ENCODE measurements at regions not wholly inside any gene's neighbourhood (a gene's known extent, or its start where the extent isn't known, plus 50 kb on each side); places are given as distances from the start of the nearest gene placed in this dataset.

DNA sequence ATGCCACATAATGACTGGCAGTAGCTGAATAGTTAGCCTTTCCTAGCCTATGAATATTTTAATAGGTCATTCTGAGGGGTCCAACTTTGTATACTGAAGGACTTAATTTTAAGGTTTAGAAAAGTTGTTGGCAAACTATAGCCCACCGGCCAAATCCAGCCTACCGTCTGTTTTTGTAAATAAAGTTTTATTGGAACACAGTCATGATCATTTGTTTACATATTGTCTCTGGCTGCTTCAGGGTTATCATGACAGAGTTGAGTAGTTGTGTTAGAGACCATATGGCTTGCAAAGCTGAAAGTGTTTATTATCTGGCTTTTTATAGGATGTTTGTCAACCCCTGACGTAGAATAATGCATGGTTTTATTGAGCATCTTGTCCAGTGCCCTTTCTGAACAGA is 73.4 kb downstream of the NTMT2 start:
- no peak for DNase-seq

DNA sequence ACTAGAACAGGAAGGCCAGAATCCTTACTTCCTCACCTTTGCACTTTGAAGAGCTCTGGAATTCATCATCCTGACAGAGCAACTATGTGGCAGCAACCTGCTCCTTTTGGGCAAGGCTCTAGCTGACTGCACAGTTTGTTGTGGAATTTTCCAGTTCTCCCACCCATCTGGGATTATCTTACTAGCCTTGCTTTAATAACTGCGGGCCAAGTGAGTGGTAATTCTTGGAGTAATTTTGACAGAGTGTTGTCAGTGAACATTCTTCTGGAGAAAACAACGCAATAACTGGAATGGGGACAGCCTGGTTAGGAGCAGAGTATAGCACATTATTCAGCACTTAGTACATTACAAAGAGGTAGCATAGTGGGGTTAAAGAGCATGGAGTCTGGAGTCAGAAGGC is 75.3 kb downstream of the NTMT2 start:
- DNase-seq, result no peak

DNA sequence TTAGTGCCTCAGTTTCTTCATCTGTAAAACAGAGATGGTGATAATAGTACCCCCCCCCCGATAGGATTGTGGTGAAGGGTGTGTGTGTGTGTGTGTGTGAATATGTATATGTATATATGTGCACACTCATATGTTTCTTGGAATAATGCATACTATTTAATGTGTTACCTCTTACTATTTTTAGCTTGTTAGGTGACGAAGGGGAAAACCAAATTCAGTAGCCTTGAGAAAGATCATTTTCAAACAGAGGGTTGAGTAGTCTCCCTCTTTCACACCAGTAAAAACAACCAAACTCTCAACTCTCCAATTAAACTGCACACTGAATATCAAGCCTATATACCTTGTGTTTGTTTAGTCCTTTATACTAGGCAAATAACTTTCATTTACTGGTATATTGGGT is 75.7 kb downstream of the NTMT2 start:
- no peak for DNase-seq

DNA sequence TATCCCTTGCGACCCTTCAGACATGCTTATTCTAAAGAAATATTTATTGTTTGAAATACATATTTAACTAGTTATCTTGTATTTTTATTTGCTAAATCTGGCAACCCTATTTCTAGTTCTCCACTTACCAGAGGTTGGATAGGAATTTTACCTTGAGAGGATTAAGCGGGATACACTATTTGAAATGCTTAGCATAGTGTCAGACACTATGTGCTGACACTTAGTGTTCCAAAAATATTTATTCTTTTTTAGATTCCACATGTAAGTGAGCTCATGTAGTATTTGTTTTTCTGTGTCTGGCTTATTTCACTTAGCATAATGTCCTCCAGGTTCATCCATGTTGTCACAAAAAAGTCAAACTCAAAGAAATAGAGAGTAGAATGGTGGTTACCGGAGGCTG is 78.7 kb downstream of the NTMT2 start:
- no peak for DNase-seq

DNA sequence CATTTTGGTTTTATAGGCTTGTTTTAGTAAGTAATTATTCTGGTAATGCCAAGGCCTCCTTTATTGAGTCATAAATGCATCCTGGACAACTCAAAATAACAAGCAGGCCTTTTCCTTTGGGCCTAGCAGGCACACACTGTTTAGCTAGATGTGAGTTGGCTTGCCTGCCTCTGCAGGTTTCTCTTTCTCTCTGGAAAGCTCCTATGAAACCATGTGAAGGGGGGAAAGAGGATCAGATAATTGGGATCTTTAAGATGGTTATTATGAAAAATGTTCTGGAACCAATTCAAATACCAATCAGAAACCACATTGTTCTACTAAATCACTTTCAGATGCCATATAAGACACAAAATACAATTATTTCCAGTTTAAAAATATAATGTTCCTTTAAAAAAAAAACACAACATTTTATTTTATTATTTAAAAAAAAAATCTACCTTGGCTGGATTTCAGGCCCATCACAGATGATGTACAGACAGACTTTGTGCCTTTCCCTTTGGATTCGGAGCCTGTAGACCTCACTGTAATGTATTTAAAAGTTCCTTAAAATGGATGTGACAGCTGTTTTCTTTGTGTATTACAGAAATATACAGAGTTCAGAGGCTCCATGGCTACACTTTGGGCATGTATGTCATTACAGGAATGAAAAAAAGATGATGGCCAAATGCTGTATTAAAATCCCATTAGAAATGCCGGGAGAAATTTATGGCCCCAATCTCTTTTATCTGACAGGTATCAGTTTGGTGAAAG is 80.2 kb downstream of the NTMT2 start:
- no peak for DNase-seq

DNA sequence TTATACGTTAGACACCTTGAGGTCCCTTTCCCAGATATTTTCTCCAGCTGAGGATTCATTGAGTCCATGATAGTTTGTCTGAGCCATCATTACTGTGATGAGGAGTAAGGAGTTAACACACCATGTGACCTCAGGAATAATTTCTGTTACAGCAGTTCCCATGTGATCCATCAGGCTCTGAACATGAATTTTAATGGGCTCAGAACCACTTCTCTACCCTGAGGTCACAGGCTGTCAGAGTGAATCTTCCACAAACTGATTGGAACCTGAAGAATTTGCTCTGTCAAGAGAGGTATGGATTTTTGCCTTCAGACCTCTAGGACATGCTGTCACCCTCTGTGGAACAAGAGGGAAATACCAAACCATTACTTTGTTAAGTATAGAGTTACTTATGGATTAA is 81.0 kb downstream of the NTMT2 start:
- DNase-seq, result no peak

DNA sequence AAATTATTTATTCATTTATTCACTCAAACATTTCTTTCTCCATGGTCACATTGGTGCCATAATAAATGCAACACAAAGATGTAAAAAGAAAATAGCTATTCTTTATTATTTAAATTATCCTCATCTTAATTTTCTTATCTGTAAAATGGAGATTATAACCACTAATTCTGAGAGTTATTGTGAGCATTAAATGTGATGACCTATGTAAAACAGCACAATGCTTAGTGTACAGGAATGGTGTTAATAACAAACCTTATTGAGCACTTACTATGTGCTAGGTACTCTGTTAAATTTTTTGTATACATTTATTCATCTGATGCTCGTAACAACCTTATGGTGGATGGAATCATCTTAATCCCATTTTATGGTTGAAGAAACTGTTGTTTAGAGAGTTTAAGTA is 84.6 kb downstream of the NTMT2 start:
- DNase-seq, result no peak

DNA sequence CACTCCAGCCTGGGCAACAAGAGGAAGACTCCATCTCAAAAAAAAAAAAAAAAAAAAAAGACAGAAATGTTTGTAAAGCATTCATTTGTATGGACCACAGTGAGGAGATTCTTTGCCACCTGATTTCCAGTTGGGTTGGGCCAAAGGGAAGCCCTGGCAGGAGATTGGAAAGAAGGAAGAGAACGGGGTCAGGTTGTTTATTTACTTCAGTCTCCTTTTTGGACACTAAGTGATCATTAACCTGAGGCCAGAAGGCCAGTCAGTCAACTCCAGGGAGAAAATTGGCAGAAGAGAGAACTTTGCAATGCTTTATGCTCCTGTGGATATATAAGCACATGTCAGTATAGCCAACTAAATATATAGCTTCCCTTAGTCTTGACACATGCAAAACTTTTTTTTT is 85.9 kb downstream of the NTMT2 start:
- no peak for DNase-seq

DNA sequence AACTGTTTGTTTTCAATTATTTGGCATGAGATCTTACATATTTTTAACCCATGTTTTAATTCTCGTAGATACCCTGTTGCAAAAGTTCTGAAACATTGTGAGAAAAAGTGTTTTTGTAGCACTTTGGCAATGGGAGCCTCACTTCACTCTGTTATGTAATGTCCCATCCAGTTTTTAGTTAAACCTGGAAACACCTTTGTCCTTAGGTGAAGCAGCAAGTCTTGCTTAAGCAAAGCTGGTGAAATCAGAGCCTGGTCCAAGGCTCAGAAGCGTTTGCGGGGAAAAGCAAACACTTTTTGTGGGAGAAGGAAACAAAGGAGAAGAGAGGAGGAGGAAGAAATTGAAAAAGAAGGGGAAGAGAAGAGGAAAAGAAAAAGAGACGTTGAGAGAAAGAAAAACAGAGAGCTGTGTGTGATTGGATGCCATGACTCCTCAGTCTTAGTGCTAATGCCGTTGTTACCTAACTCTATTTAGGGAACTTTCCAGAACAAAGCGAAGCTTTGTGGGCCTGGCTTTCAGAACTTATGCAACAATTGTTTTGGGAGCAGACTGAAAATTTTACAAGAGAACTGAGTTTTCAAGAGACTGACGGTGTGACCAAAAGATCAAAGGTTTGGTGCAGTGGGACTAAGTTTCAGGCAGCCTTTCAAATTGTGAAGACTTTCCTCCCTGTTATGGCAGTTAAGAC is 93.1 kb downstream of the NTMT2 start:
- DNase-seq, result no peak

DNA sequence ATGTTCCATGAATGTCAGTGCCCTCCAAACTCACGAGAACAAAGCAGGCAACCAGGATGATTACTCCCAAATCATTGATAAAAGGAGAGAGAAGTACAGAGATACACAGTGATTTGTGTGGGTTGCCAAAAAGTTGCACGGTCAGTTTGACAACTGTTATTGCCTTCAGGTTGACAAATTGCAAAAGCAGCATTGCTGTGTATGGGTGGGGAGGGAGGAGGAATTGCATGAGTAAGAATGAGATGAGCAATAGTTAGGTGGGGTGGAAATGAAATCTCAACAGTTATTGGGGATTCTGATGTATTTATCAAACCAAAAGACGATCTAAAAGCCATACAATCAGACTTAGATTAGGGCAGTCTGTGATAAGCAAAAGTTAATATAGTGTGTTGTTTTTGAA is 93.7 kb downstream of the NTMT2 start:
- DNase-seq, result no peak

DNA sequence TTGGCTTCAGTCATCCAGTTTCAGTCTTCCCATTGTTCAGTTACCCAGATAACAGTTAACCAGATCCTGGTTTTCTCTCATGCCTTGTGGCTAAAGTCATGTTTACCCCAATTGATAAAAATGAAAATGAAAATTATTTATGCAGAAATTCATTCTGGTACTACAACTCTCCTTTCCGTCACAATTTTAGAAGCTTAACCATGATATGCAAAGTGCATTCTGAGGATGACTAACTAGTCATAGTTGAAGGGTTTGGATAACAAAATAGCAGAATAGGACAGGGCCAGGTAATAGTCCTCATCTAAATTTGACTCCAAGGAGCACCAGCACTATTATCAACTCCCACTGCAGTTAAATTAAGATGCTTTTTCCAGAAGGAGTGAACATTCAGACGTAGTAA is 94.7 kb downstream of the NTMT2 start:
- no peak for DNase-seq

DNA sequence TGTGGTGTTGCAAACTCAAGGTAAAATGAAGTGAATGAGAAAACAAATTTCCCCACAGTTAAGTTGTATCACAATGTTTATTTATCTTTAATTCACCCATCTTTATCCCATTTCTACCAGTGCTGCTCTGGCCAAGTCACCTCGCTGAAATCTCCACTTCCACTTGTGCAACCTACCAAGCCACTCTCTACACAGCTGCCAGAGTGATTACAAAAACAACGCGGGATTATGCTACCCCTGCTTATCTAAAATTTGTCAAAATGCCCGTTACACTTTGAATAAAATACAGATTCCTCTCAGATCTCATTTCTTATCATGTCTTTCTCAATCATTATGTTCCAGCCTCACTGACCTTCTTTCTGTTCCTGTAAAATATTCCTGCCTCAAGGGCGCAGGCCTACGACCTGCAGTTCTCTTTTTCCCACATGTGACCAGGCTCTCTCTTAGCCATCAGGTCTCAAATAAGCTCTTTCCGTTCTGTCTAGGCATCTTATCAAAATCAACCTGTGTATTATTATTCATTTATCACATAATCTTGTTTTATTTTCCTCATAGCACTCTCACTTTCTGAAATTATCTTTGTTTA is 95.6 kb downstream of the NTMT2 start:
- no peak for DNase-seq

DNA sequence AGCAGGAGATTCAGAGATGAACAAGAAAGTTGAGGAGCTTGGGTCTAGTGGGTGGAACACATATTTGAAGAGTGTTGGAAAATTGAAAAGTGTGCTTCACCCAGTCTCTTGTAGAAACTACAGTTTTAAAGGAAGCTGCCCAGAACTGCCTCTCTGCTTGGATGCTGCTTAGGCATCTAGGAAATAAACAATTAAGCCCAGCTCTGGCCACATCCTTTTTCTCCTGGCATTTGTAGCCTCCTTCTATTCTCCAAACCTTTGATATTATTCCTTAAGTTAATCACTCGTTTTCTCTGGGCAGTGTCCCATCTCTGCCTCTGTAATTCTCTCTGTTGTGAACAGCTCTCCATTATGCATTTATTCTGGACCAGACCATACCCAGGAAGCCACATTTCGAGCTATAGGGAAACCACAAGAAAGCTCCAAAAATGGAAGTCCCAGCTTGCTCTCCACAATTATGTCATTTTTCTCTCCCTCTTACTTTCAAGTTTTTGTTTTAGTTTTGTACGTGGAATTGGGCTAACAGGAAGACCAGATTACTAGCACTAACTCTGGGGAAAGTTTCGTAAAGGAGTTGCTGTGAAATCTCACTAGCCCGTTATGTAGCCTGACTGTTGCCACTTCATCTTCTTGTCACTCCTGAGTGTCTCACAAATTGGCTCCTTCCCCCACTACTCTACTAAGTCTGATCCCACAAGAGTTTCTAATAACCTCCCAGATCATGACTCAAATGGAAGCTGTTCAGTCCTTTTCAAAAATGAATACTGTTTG is 102.2 kb downstream of the NTMT2 start:
- no peak for DNase-seq

DNA sequence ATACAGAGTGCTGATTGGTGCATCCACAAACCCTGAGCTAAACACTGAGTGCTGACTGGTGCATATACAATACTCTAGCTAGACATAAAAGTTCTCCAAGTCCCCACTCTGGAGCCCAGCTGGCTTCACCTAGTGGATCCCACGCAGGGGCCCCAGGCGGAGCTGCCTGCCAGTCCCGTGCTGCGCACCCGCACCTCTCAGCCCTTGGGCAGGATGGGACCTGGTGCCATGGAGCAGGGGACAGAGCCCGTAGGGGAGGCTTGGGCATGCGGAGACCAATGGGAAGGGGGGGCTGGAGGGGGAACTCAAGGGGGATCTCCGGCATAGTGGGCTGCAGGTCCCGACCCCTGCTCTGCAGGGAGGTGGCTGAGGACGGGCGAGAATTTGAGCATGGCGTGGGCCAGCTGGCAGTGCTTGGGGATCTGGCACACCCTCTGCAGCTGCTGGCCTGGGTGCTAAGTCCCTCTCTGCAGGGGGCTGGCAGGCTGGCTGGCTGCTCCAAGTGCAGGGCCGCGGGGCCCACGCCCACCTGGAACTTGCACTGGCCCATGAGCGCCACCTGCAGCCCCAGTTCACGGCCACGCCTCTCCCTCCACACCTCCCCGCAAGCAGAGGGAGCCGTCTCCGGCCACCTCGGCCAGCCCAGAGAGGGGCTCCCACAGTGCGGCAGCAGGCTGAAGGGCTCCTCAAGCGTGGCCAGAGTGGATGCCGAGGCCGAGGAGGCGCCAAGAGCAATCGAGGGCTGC is 104.9 kb downstream of the NTMT2 start:
- no peak for DNase-seq

DNA sequence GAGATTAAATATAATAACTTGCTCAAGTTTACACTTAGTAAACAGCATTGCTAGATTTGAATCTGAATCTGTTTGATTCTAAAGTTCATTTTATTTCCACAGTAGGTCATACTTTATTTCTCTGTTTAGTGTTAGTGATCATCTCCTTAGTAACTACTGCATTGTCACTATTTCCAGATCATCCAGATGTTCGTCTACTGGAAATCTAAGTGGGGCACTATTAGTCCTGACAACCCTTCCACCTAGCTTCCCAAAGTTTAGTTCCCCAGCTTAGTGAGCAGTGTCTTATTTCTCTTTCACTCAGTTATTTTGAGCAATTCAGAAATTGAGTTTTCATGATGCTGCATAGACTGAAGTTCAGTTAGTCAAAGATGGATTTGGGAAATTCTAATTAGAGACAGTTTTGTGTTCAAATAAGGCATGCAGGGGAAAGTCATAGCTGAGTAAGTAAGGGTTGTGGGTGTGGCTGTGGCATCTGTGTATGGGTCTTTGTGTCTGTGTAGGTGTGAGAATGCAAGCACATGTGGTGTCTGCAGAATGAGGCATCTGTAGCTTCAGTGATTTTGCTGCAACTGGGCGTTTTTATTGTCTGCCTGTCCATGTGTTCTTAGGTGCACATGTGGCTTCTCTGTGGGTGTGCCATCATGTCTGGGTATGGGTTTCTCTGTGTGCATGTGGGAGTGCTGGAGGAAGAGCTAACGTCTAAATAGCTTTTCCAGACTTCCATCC is 107.3 kb downstream of the NTMT2 start:
- DNase-seq, result no peak

DNA sequence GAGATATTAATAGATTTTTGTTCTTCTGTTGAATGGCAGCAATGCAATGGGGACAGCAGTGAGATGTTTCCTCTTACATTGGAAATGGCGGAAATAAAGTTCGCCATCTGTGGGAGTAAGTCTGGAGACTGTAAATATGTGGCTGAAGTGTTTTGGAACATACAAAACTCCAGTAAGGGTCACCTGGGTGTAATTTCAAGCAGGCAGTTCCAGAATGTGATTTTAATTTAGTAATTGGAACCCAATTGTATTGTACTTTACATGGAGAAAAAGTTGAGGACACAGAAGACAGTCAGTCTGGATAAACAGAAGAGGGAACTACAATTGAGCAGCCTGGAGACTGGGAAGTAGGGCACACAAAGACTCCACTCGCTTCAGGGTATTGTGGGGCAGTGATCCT is 108.6 kb downstream of the NTMT2 start:
- no peak for DNase-seq

DNA sequence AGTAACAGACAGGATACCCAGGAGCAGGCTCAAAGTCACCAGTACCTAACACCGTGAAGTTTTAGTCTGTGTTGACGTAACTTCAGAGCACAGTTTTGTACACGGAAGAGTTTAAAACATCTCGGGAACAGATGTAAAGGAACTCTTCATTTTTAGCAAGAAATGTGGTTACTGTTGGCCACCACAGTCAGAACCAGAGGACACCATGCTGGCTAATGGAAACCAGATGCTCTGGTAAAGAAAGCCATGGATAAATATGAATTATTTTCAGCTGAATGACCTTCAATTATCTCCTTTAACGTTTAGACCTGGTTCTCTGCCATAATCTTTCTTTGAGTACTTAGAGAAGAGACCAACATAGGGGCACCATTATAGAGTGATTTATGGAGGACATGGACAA is 115.9 kb downstream of the NTMT2 start:
- no peak for DNase-seq

DNA sequence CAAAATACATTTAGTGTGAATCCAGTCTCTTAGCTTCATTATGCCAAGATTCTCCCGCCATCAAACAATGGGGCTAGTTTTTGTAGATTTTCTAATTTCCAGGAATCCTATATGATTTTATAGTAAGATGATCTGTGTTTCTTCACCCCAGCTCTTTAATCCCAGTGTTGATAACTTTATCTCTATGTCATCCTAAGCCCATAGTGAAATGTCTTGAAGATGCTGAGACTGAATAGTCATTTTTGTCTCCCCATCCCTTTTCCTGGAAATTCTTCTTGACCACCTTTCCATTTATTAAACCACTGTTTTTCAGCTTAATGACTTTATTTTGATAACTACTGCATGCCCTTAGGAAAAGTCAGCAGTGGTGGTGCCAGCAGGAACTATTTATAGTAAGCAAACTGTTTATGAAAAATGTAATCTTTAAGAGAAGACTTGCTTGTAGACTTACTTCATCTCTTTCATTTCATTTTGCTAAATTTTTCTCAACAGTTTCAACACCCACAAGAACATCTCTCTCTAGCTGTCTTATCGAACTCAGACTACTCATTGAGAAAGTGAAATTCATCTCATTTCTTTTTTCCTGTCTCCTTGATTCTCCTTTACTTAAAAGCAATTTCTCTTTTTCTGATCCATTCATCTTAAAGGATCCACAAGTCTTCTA is 116.6 kb downstream of the NTMT2 start:
- no peak for DNase-seq

DNA sequence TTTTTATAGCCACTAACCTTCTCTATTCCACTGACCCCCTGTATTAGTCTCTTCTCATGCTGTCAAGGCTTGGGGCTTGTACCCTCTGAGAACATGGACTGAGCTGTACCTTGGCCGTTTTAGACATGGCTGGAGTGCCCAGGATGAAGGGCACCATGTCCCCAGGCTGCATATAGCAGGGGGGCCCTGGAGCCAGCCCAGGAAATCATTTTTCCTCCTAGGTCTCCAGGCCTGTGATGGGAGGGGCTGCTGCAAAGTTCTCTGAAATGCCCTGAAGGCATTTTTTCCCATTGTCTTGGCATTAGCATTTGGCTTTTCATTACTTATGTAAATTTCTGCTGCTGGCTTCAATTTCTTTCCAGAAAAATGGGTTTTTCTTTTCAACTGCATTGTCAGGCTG is 119.5 kb downstream of the NTMT2 start:
- DNase-seq, result no peak

DNA sequence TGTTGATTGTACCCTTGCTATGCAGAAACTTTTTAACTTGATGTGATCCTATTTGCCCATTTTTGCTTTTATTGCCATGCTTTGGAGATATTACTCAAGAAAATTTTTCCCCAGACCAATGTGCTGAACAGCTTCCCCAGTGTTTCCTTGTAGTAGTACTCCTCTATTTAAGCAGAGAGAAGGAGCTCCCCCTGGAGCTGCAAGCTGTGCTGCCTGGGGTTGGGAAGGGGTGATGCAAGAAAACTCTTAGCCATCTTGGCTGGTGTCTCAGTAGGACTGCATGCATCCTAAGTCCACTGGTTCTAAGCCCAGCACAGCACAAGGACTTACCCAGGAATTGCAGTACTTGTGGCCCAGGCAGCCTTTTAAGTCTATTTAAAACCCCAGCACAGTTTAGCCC is 121.6 kb downstream of the NTMT2 start:
- DNase-seq, result no peak

DNA sequence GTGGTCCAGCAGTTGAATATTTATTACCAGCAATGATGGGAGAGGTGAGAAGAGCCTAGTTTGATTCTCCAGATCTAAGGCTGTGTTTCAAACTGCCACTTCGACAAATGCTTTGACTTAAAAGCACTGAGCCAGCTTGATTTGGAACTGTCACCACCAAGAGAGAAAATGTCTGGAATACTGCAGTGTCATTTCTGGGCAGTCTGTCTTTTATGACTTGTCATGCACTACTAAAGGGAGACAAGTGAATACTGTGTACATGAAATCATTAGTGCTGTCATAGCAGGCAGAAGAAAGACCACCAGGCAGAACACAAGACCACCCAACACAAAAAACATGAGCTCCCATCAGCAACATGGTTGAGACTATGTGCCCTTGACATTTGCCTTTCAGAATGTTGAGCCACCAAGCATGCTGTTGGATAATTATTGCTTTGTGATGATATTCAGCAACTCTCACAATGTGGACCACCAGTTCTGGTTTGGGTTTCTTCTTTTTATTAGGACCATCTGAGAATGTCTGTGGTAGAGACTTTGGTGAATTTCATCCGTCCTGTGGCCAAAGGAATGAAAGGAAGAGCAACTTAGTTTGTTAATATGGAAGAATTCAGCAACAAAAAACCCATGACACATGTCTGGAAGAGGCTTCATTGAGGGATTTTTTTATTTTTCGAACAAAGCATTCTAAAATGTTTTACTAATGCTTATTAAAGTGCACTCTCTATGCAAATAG is 125.8 kb downstream of the NTMT2 start:
- DNase-seq, result no peak

Data from activated CD8-positive, alpha-beta memory T cell treated with anti-CD3 and anti-CD28 coated beads, Interleukin-2, amount 50 U/mL, for 48 hours (primary cell).